HFFc6 (cell line): ENCODE measurements at regions not wholly inside any gene's neighbourhood (a gene's known extent, or its start where the extent isn't known, plus 50 kb on each side); places are given as distances from the start of the nearest gene placed in this dataset.

ENCODE experiments used
- DNase-seq: peaks from one replicate; pipeline ENCODE4 v3.0.0-alpha.2; 2018
- H3K27ac Mint-ChIP-seq: 2 replicates; pipeline ENCODE4 v1.8.0; 2020; ENCODE audit warnings: mild to moderate bottlenecking, mixed read lengths
- H3K27me3 Mint-ChIP-seq: 2 replicates; pipeline ENCODE4 v1.8.0; 2021; ENCODE audit warnings: mild to moderate bottlenecking, moderate library complexity, mixed read lengths; ENCODE audit not compliant: insufficient read depth
- H3K36me3 Mint-ChIP-seq: 2 replicates; pipeline ENCODE4 v1.8.0; 2021; ENCODE audit warnings: low read depth, mixed read lengths
- H3K4me1 Mint-ChIP-seq: 2 replicates; pipeline ENCODE4 v1.8.0; 2020; ENCODE audit warnings: low read depth, mixed read lengths
- H3K4me3 Mint-ChIP-seq: 2 replicates; pipeline ENCODE4 v1.8.0; 2020; ENCODE audit warnings: mild to moderate bottlenecking, moderate library complexity, mixed read lengths
- H3K9me3 Mint-ChIP-seq: 2 replicates; pipeline ENCODE4 v1.8.0; 2020; ENCODE audit warnings: mild to moderate bottlenecking, mixed read lengths
- CTCF ChIP-seq: fragments of 200-600 bp; sonication (generic); IDR thresholded peaks from 2 replicates; pipeline ENCODE4 v1.5.0; 2021; ENCODE audit warnings: antibody characterized with exemption, mild to moderate bottlenecking

GRCh38 chr22:27556371-27556770 is 245.2 kb downstream of the MN1 start:
- no peak overlapping the region for H3K27ac Mint-ChIP-seq
- H3K4me3 Mint-ChIP-seq: no peak overlapping the region
- H3K4me1 Mint-ChIP-seq: peaks cover 15% of the 10 kb centered on the region
- H3K9me3 Mint-ChIP-seq: no peaks in the 10 kb centered on the region
- no peaks in the 10 kb centered on the region for H3K36me3 Mint-ChIP-seq
- H3K27me3 Mint-ChIP-seq: peaks cover 24% of the 10 kb centered on the region
- no peak for DNase-seq
- TF ChIP-seq CTCF: no peak

- Mint-ChIP-seq H3K27me3 (peaks cover 26% of the 10 kb centered on the region), H3K9me3 (no peaks in the 10 kb centered on the region), H3K4me3 (no peak overlapping the region), H3K36me3 (no peaks in the 10 kb centered on the region), H3K27ac (no peak overlapping the region), H3K4me1 (peaks cover 15% of the 10 kb centered on the region)
- DNase-seq: no peak
- TF ChIP-seq CTCF: no peak
Observed at GRCh38 chr22:27557286-27558008, 244.1 kb downstream of the MN1 start.

- no peak overlapping the region for H3K27ac Mint-ChIP-seq
- H3K36me3 Mint-ChIP-seq: no peaks in the 10 kb centered on the region
- H3K4me1 Mint-ChIP-seq: peaks cover 15% of the 10 kb centered on the region
- peaks cover 37% of the 10 kb centered on the region for H3K27me3 Mint-ChIP-seq
- DNase-seq: no peak
- no peaks in the 10 kb centered on the region for H3K9me3 Mint-ChIP-seq
- no peak for TF ChIP-seq CTCF
- H3K4me3 Mint-ChIP-seq: no peak overlapping the region
Observed at GRCh38 chr22:27558658-27559371, 242.7 kb downstream of the MN1 start.

- no peaks in the 10 kb centered on the region for H3K4me1 Mint-ChIP-seq
- no peak for TF ChIP-seq CTCF
- DNase-seq: no peak
- no peaks in the 10 kb centered on the region for H3K36me3 Mint-ChIP-seq
- no peaks in the 10 kb centered on the region for H3K9me3 Mint-ChIP-seq
- H3K27ac Mint-ChIP-seq: no peak overlapping the region
- peaks cover 38% of the 10 kb centered on the region for H3K27me3 Mint-ChIP-seq
- no peak overlapping the region for H3K4me3 Mint-ChIP-seq
Observed at GRCh38 chr22:27560781-27561180, 240.8 kb downstream of the MN1 start.

- no peaks in the 10 kb centered on the region for H3K9me3 Mint-ChIP-seq
- no peak for TF ChIP-seq CTCF
- H3K27ac Mint-ChIP-seq: no peak overlapping the region
- no peak for DNase-seq
- peaks cover 35% of the 10 kb centered on the region for H3K27me3 Mint-ChIP-seq
- H3K4me3 Mint-ChIP-seq: no peak overlapping the region
- H3K4me1 Mint-ChIP-seq: no peaks in the 10 kb centered on the region
- H3K36me3 Mint-ChIP-seq: no peaks in the 10 kb centered on the region
Observed at GRCh38 chr22:27561286-27561904, 240.2 kb downstream of the MN1 start.
